Right atrium auricular region (tissue), 2 donors: ENCODE measurements at regions not wholly inside any gene's neighbourhood (a gene's known extent, or its start where the extent isn't known, plus 50 kb on each side); places are given as distances from the start of the nearest gene placed in this dataset.

Source experiments
- DNase-seq: peaks from one replicate; pipeline ENCODE4 v3.0.0-alpha.2; 2019; ENCODE audit warnings: low spot score
- H3K27ac ChIP-seq, 2 donors: fragments of 200-600 bp; sonication (generic); 1 replicate in 1 of 2; 2 replicates in 1 of 2; pipeline ENCODE4 v1.5.1; 2016 to 2019
- H3K27me3 ChIP-seq, 2 donors: fragments of 200-600 bp; sonication (generic); one replicate each; pipeline versions ENCODE4 v1.5.1 to v1.6.0; 2017 to 2019
- H3K36me3 ChIP-seq: fragments of 200-600 bp; sonication (generic); one replicate; pipeline ENCODE4 v1.5.1; 2016
- H3K4me1 ChIP-seq, 2 donors: fragments of 200-600 bp; sonication (generic); one replicate each; pipeline versions ENCODE4 v1.5.1 to v1.6.0; 2017 to 2019
- H3K4me3 ChIP-seq, 2 donors: fragments of 200-600 bp; sonication (generic); 1 replicate in 1 of 2; 2 replicates in 1 of 2; pipeline ENCODE4 v1.5.1; 2017 to 2019; ENCODE audit warnings: mild to moderate bottlenecking in 1 of 2, moderate library complexity in 1 of 2
- H3K9me3 ChIP-seq, 2 donors: fragments of 200-600 bp; sonication (generic); one replicate each; pipeline ENCODE4 v1.5.1; 2019
- TF ChIP-seq, protein P1 (sequence below), 2 donors: fragments of 200-600 bp; sonication (generic); IDR thresholded peaks; one replicate each; pipeline ENCODE4 v1.5.1; 2019; ENCODE audit warnings: antibody characterized with exemption in 2 of 2

DNA sequence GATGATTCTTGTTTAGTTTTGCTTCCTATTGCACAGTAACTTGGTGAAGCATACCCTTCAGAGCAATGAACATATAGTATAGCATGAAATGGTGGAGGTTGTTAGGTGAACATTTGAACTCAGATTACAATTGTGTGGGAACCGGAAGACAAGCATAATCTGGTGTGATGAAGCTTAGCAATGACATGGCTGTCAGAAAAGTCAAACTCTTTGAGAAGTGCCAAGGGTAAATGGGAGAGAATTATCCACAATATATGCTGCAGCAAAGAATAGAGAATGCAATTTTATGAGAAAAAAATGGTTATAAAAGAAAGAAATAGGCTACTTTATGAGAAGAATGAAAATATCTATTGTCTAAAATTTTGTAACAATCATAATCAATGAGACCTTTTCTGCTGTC is 1536.7 kb downstream of the SI start:
- DNase-seq = no peak
- TF ChIP-seq, protein P1, sequence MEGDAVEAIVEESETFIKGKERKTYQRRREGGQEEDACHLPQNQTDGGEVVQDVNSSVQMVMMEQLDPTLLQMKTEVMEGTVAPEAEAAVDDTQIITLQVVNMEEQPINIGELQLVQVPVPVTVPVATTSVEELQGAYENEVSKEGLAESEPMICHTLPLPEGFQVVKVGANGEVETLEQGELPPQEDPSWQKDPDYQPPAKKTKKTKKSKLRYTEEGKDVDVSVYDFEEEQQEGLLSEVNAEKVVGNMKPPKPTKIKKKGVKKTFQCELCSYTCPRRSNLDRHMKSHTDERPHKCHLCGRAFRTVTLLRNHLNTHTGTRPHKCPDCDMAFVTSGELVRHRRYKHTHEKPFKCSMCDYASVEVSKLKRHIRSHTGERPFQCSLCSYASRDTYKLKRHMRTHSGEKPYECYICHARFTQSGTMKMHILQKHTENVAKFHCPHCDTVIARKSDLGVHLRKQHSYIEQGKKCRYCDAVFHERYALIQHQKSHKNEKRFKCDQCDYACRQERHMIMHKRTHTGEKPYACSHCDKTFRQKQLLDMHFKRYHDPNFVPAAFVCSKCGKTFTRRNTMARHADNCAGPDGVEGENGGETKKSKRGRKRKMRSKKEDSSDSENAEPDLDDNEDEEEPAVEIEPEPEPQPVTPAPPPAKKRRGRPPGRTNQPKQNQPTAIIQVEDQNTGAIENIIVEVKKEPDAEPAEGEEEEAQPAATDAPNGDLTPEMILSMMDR (IDR thresholded peaks at IDR 0.05) = no peak

DNA sequence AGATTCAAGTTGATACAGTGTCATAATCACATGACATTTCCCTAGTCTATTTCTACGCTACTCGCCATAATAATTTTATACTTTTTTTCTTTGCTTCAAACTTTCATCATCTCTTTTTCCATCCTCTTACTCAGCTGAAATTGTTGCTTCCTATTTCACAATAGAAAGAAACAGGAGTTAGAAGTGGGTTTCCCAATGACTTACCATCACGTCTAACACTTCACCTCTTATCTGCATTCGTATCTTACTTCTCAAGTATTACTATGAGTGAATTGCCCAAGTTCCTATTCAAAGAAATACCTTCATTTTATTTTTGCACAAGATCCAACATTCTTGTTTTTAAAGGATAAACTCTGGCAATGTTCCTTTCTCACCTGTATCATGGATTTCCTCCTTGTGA is 1539.9 kb downstream of the SI start:
- H3K27me3 ChIP-seq = no peaks in the 10 kb centered on the region
- DNase-seq = no peak
- no peak overlapping the region for H3K27ac ChIP-seq
- H3K4me3 ChIP-seq = no peak overlapping the region
- TF ChIP-seq, protein P1 (IDR thresholded peaks at IDR 0.05) = no peak
- H3K4me1 ChIP-seq = no peaks in the 10 kb centered on the region
- H3K9me3 ChIP-seq = no peaks in the 10 kb centered on the region
- no peaks in the 10 kb centered on the region for H3K36me3 ChIP-seq

More for the DNA sequence above, 1536.7 kb downstream of the SI start:
- no peak overlapping the region for H3K27ac ChIP-seq
- no peak overlapping the region for H3K4me3 ChIP-seq
- H3K36me3 ChIP-seq = no peaks in the 10 kb centered on the region
- no peaks in the 10 kb centered on the region for H3K27me3 ChIP-seq
- H3K9me3 ChIP-seq = no peaks in the 10 kb centered on the region
- H3K4me1 ChIP-seq = no peaks in the 10 kb centered on the region

DNA sequence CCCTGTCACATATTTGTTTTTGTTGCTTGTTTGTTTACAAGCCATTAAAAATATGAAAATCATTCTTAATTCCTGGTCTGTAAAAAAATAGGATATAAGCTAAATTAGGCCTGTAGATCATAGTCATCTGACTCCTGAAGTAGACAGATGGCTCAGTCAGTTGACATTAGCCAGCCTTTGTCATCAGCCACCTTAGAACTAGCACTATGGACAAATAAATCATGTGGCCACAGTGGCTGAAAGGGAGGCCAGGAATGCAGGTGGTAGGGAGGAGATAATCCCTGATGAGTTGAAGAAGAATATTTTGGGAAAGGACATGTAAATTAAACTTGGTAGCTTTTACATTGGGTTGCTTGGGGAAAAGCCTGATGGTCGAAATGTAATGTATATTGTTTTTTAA is 1544.9 kb downstream of the SI start:
- H3K9me3 ChIP-seq = no peaks in the 10 kb centered on the region
- DNase-seq = no peak
- no peaks in the 10 kb centered on the region for H3K27me3 ChIP-seq
- H3K36me3 ChIP-seq = no peaks in the 10 kb centered on the region
- H3K4me3 ChIP-seq = no peak overlapping the region
- no peaks in the 10 kb centered on the region for H3K4me1 ChIP-seq
- H3K27ac ChIP-seq = no peak overlapping the region
- TF ChIP-seq, protein P1 (IDR thresholded peaks at IDR 0.05) = no peak

DNA sequence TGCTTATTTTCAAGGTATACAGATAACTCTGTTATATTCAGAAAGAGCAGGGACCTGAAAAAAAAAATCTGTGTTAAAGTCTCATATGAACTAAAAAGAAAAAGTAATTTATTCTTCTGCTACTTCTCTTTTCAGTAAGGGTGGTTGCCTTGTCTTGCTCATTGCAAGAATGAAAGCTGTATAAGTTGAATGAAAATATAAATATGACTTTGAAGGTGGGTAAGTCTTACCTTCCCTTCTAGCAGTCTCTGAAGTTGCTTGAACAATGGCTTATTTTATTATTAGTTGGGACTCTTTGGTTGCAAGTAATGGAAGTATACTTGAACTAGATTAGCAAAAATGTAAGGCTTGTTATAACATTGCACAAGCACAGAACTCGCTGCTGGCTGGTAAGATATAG is 1554.9 kb downstream of the SI start:
- no peaks in the 10 kb centered on the region for H3K36me3 ChIP-seq
- H3K4me1 ChIP-seq = no peaks in the 10 kb centered on the region
- TF ChIP-seq, protein P1 (IDR thresholded peaks at IDR 0.05) = no peak
- no peaks in the 10 kb centered on the region for H3K27me3 ChIP-seq
- no peaks in the 10 kb centered on the region for H3K9me3 ChIP-seq
- no peak overlapping the region for H3K27ac ChIP-seq
- no peak overlapping the region for H3K4me3 ChIP-seq
- DNase-seq = no peak

DNA sequence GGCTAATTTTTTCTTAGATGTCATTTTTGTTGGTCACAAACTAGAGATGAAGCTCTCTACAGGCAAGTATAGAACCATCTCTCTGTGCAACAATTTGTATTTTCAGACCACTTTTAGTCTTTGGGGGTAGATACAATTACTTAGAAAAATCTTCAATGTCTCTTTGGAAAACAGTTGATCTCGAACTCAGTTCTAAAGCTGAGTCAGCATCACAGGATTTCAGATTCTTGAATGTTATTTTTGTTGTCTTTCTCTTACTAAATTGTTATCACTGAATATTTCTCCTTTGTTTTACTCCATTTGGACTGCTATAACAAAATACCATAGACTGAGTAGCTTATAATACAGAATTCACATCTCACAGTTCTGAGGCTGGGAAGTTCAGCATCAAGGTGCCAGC is 1557.0 kb downstream of the SI start:
- H3K36me3 ChIP-seq = no peaks in the 10 kb centered on the region
- no peak for DNase-seq
- TF ChIP-seq, protein P1 (IDR thresholded peaks at IDR 0.05) = no peak
- no peak overlapping the region for H3K4me3 ChIP-seq
- no peak overlapping the region for H3K27ac ChIP-seq
- H3K27me3 ChIP-seq = no peaks in the 10 kb centered on the region
- H3K4me1 ChIP-seq = no peaks in the 10 kb centered on the region
- H3K9me3 ChIP-seq = no peaks in the 10 kb centered on the region

DNA sequence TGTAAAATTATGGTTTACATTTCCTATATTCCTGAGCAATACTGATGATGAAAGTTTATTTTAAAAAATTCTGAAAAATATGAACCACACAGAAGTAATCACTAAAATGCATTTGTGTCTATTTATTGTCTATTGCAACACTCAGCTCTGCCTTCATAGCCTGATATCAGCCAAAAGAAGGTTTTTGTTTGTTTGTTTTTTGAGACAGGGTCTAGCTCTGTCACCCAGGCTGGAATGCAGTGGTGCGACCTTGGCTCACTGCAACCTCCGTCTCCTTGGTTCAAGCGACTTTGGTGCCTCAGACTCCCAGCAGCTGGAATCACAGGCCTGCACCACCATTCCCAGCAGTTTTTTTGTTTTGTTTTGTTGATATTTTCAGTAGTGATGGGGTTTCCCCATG is 1560.2 kb downstream of the SI start:
- Histone ChIP-seq H3K4me3 (no peak overlapping the region), H3K9me3 (no peaks in the 10 kb centered on the region), H3K36me3 (no peaks in the 10 kb centered on the region), H3K27ac (no peak overlapping the region), H3K4me1 (no peaks in the 10 kb centered on the region), H3K27me3 (no peaks in the 10 kb centered on the region)
- no peak for DNase-seq
- TF ChIP-seq, protein P1 (IDR thresholded peaks at IDR 0.05) = no peak
